HG02642 (cell line): ENCODE measurements at regions not wholly inside any gene's neighbourhood (a gene's known extent, or its start where the extent isn't known, plus 50 kb on each side); places are given as distances from the start of the nearest gene placed in this dataset.

Experiments used
- ATAC-seq: cut with Tn5 transposase; IDR thresholded peaks from one replicate; pipeline ENCODE4 v1.9.1; 2021; ENCODE audit warnings: mild to moderate bottlenecking; ENCODE audit not compliant: unreplicated experiment, poor library complexity

DNA sequence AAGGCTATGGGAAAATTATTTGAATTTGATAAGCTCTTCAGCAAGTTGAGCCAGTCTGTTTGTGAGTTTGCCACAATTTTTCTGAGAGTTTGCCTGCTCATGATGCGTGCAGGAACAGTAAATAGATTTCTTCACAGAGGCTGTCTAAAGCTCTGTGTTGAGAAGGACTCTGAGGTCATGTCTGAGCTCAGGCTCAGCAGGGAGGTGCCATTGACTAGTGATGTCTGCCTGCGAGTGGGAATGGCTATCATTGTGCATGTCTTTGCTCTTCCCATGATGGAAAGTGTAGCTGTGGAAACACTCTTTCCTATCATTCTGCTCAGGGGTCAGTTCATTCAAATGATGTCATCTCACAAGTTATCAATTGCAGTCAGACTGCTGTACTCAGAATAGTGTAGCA, 142.8 kb downstream of the RASEF start:
- no peak for ATAC-seq

DNA sequence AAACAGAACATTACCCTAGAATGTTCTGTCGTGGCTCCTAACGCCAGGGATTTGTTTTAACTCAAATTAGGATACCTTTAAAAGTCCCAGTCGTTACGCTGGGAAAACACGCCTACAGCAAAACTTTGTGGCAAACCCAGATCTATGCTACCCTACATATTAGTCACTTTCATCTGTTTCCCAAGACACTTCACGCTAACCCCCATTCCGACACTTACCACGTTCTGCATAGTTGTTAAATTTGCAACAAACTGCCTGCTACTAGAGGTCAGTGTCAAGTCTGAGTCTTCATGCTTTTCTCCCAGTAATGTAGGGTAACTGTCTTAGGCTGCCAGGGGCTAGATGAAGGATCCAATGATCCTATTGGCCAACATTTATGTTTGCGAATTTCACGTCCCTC, 140.3 kb downstream of the RASEF start:
- no peak for ATAC-seq

DNA sequence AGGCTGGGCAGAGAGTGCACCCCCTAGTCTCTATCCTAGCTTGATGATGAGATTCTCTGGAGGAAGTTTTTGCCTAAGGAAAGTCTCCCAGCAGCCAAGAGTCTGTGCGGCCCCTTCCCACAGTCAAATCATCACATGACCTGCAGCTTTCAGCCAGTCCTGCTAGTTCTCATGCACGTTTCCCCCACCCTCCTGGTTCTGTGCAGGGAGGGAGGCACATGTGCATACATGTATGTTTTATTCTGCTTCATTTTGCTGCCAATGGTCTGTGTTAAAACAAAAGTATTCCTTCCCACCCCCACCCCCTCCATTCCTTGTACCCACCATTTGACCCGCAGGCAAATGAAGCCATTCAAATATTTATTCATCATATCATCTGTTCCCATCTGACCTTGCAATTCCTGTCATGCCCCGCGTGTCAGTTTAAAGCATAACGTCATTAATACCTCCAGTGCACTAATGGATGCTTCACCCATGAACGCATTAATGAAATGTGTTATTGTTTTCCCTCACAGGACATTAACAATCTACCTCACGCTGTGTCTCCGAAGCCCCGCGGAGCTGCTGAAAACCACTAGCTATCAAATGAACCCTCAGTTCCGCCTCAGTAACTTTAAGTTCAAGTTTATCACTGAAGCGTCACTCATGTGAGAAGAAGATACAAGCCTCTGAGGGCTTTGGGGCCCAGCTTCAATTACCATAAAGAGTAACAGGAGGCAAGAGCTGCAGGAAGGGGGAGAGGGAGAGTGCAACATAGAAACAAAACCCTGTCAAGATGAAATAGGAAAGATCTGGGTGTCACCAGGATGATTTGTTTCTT, 139.6 kb downstream of the RASEF start:
- ATAC-seq = no peak

DNA sequence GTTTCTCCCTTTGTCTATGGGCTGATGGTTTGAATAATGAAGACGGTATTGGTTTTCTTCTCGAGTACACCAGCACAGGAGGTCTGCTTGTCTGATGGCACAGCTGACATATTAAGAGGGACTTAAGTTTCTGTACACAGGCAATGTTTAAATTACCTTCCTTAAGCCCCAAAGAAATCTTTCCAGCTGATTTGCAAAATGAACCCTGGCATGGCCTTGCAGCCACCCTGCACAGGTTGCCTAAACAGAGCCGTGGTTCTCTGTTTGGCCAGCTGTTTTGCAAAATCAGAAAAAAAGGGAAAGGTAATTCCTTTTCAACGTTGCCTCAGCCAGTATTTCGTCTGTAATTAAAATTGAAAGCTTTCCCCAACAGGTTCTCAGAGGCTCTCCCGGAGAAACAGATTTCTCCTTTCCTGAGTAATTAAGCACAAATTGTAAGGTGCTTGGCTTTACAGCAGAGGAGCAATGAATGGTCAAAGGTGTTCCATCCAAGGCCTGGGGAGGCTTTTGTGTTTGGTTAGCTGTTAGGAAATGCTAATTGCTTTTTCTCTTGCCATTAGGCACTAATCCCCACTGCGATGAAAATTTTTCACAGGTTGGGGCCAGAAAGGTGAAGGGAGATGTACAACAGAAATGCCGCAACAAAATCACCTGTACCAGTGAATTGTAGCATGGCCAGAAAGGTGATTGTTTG, 138.9 kb downstream of the RASEF start:
- no peak for ATAC-seq
